ENCODE measurements at regions not wholly inside any gene's neighbourhood (a gene's known extent, or its start where the extent isn't known, plus 50 kb on each side); places are given as distances from the start of the nearest gene placed in this dataset.

- 83% methylated on average over 2 of the region's 2 CpGs for WGBS
- Histone ChIP-seq H3K27ac (replicated peaks in 1 of 4) (no peak overlapping the region), H3K4me3 (no peak overlapping the region), H3K36me3 (no peaks in the 10 kb centered on the region), H3K4me1 (no peaks in the 10 kb centered on the region), H3K9me3 (no peaks in the 10 kb centered on the region), H3K27me3 (no peaks in the 10 kb centered on the region)
- TF ChIP-seq EP300 (IDR thresholded peaks at IDR 0.05), result no peak
- no peak for TF ChIP-seq CTCF (IDR thresholded peaks at IDR 0.05)
- no peak for TF ChIP-seq POLR2A (IDR thresholded peaks at IDR 0.05; ENCODE audit: low read depth)
- no peak for TF ChIP-seq POLR2AphosphoS5 (IDR thresholded peaks at IDR 0.05)
- no peak for DNase-seq (ENCODE audit: extremely low spot score)
- intact Hi-C loops (cut with DNase I), result no loop called here
Observed at GRCh38 chr4:72924814-72925213, 144.7 kb downstream of the COX18 start.

- Histone ChIP-seq H3K4me3 (no peak overlapping the region), H3K4me1 (no peaks in the 10 kb centered on the region)
- 94% methylated on average over 1 of the region's 1 CpG for WGBS
Observed at GRCh38 chr4:72919937-72920336, 149.6 kb downstream of the COX18 start.

GRCh38 chr4:72919464-72919863 lies 150.1 kb downstream of the COX18 start:
- Histone ChIP-seq H3K36me3 (no peaks in the 10 kb centered on the region), H3K4me1 (no peaks in the 10 kb centered on the region), H3K9me3 (no peaks in the 10 kb centered on the region), H3K27me3 (no peaks in the 10 kb centered on the region), H3K4me3 (no peak overlapping the region), H3K27ac (replicated peaks in 1 of 4) (no peak overlapping the region)
- WGBS, result 77% methylated on average over 3 of the region's 3 CpGs
- no peak for DNase-seq (ENCODE audit: extremely low spot score)
- TF ChIP-seq POLR2AphosphoS5 (IDR thresholded peaks at IDR 0.05) (no peak), CTCF (IDR thresholded peaks at IDR 0.05) (no peak), POLR2A (IDR thresholded peaks at IDR 0.05; ENCODE audit: low read depth) (no peak), EP300 (IDR thresholded peaks at IDR 0.05) (no peak)
- intact Hi-C loops (cut with DNase I), result no loop called here

More at GRCh38 chr4:72919937-72920336, 149.6 kb downstream of the COX18 start:
- Histone ChIP-seq H3K9me3 (no peaks in the 10 kb centered on the region), H3K27me3 (no peaks in the 10 kb centered on the region), H3K27ac (replicated peaks in 1 of 4) (no peak overlapping the region), H3K36me3 (no peaks in the 10 kb centered on the region)
- DNase-seq (ENCODE audit: extremely low spot score), result no peak
- TF ChIP-seq EP300 (IDR thresholded peaks at IDR 0.05), result no peak
- no peak for TF ChIP-seq CTCF (IDR thresholded peaks at IDR 0.05)
- no peak for TF ChIP-seq POLR2AphosphoS5 (IDR thresholded peaks at IDR 0.05)
- TF ChIP-seq POLR2A (IDR thresholded peaks at IDR 0.05; ENCODE audit: low read depth), result no peak
- intact Hi-C loops (cut with DNase I), result no loop called here

- Histone ChIP-seq H3K27ac (replicated peaks in 1 of 4) (no peak overlapping the region), H3K4me3 (no peak overlapping the region), H3K36me3 (no peaks in the 10 kb centered on the region), H3K4me1 (no peaks in the 10 kb centered on the region), H3K27me3 (no peaks in the 10 kb centered on the region), H3K9me3 (no peaks in the 10 kb centered on the region)
- intact Hi-C loops (cut with DNase I), result no loop called here
- TF ChIP-seq POLR2A (IDR thresholded peaks at IDR 0.05; ENCODE audit: low read depth) (no peak), EP300 (IDR thresholded peaks at IDR 0.05) (no peak), POLR2AphosphoS5 (IDR thresholded peaks at IDR 0.05) (no peak), CTCF (IDR thresholded peaks at IDR 0.05) (no peak)
- DNase-seq (ENCODE audit: extremely low spot score), result no peak
- WGBS, result 95% methylated on average over 1 of the region's 1 CpG
Observed at GRCh38 chr4:72918362-72918761, 151.2 kb downstream of the COX18 start.

GRCh38 chr4:72911316-72911715 lies 158.2 kb downstream of the COX18 start:
- no peak overlapping the region for H3K27ac ChIP-seq (replicated peaks in 1 of 4)
- no peaks in the 10 kb centered on the region for H3K4me1 ChIP-seq
- no peaks in the 10 kb centered on the region for H3K36me3 ChIP-seq
- 61% methylated on average over 5 of the region's 5 CpGs for whole genome bisulfite sequencing
- H3K9me3 ChIP-seq, result no peaks in the 10 kb centered on the region
- intact Hi-C loops (cut with DNase I), result no loop called here
- TF ChIP-seq CTCF (IDR thresholded peaks at IDR 0.05) (no peak), EP300 (IDR thresholded peaks at IDR 0.05) (no peak), POLR2AphosphoS5 (IDR thresholded peaks at IDR 0.05) (no peak), POLR2A (IDR thresholded peaks at IDR 0.05; ENCODE audit: low read depth) (no peak)
- H3K27me3 ChIP-seq, result no peaks in the 10 kb centered on the region
- no peak overlapping the region for H3K4me3 ChIP-seq
- no peak for DNase-seq (ENCODE audit: extremely low spot score)

All from esophagus muscularis mucosa (tissue), 4 donors.